ENCODE measurements at regions not wholly inside any gene's neighbourhood (a gene's known extent, or its start where the extent isn't known, plus 50 kb on each side); places are given as distances from the start of the nearest gene placed in this dataset.

- Histone ChIP-seq H3K4me3 (ENCODE audit: low read depth in 2 of 2, low read length in 2 of 2) (no peak overlapping the region), H3K4me1 (ENCODE audit: control insufficient read depth, insufficient read depth, low read length) (no peaks in the 10 kb centered on the region), H3K9me3 (ENCODE audit: control insufficient read depth, insufficient read depth, low read depth, low read length) (no peaks in the 10 kb centered on the region), H3K36me3 (ENCODE audit: control insufficient read depth, insufficient read depth, low read length) (no peaks in the 10 kb centered on the region), H3K27ac (ENCODE audit: low read length) (no peak overlapping the region), H3K27me3 (ENCODE audit: control insufficient read depth, insufficient read depth, low read length) (peaks cover 19% of the 10 kb centered on the region)
- CTCF ChIA-PET: no interaction called here
- POLR2A ChIA-PET: no interaction called here
- DNase-seq (ENCODE audit: low read depth, low spot score) (no peak), ATAC-seq (no peak)
- TF ChIP-seq POLR2AphosphoS5 (IDR thresholded peaks at IDR 0.05; ENCODE audit: low read depth, low read length) (no peak), CTCF (IDR thresholded peaks at IDR 0.05) (no peak), TCF7L2 (IDR thresholded peaks at IDR 0.05; ENCODE audit: low read depth, low read length) (no peak), SIN3A (IDR thresholded peaks at IDR 0.05; ENCODE audit: borderline replicate concordance, insufficient read depth, low read depth, low read length) (no peak)
- TF ChIP-seq, protein P1, sequence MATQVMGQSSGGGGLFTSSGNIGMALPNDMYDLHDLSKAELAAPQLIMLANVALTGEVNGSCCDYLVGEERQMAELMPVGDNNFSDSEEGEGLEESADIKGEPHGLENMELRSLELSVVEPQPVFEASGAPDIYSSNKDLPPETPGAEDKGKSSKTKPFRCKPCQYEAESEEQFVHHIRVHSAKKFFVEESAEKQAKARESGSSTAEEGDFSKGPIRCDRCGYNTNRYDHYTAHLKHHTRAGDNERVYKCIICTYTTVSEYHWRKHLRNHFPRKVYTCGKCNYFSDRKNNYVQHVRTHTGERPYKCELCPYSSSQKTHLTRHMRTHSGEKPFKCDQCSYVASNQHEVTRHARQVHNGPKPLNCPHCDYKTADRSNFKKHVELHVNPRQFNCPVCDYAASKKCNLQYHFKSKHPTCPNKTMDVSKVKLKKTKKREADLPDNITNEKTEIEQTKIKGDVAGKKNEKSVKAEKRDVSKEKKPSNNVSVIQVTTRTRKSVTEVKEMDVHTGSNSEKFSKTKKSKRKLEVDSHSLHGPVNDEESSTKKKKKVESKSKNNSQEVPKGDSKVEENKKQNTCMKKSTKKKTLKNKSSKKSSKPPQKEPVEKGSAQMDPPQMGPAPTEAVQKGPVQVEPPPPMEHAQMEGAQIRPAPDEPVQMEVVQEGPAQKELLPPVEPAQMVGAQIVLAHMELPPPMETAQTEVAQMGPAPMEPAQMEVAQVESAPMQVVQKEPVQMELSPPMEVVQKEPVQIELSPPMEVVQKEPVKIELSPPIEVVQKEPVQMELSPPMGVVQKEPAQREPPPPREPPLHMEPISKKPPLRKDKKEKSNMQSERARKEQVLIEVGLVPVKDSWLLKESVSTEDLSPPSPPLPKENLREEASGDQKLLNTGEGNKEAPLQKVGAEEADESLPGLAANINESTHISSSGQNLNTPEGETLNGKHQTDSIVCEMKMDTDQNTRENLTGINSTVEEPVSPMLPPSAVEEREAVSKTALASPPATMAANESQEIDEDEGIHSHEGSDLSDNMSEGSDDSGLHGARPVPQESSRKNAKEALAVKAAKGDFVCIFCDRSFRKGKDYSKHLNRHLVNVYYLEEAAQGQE (IDR thresholded peaks at IDR 0.05; ENCODE audit: insufficient read depth in 1 of 2, low read depth in 2 of 2, low read length in 1 of 2): no peak
- no TSS peak for BruUV-seq (replicated peaks)
- intact Hi-C loops (cut with micrococcal nuclease; ENCODE audit: unreplicated experiment): no loop called here
- in situ Hi-C loops (cut with HindIII; ENCODE audit: low pct_unique_long_range_greater_than_20kb, low sequenced_read_pairs): no loop called here
Observed at GRCh38 chr2:148570989-148571388, 73.6 kb upstream of the EPC2 start.

GRCh38 chr2:148577845-148578492, 66.6 kb upstream of the EPC2 start:
- ATAC-seq (no peak), DNase-seq (ENCODE audit: low read depth, low spot score) (no peak)
- peaks cover 32% of the 10 kb centered on the region for H3K27me3 ChIP-seq (ENCODE audit: control insufficient read depth, insufficient read depth, low read length)
- ChIA-PET CTCF (no interaction called here), POLR2A (interaction anchor here (0.5 kb wide), 1 partner anchor 26 kb away, joined by 7 read pairs; no protein-coding TSS in a partner anchor)
- in situ Hi-C loops (cut with HindIII; ENCODE audit: low pct_unique_long_range_greater_than_20kb, low sequenced_read_pairs) (no loop called here), intact Hi-C loops (cut with micrococcal nuclease; ENCODE audit: unreplicated experiment) (no loop called here)
- H3K36me3 ChIP-seq (ENCODE audit: control insufficient read depth, insufficient read depth, low read length): no peaks in the 10 kb centered on the region
- H3K27ac ChIP-seq (ENCODE audit: low read length): no peak overlapping the region
- BruUV-seq (replicated peaks): no TSS peak
- no peaks in the 10 kb centered on the region for H3K9me3 ChIP-seq (ENCODE audit: control insufficient read depth, insufficient read depth, low read depth, low read length)
- TF ChIP-seq TCF7L2 (IDR thresholded peaks at IDR 0.05; ENCODE audit: low read depth, low read length) (no peak), SIN3A (IDR thresholded peaks at IDR 0.05; ENCODE audit: borderline replicate concordance, insufficient read depth, low read depth, low read length) (no peak), POLR2AphosphoS5 (IDR thresholded peaks at IDR 0.05; ENCODE audit: low read depth, low read length) (no peak), CTCF (IDR thresholded peaks at IDR 0.05) (no peak)
- TF ChIP-seq, protein P1 (IDR thresholded peaks at IDR 0.05; ENCODE audit: insufficient read depth in 1 of 2, low read depth in 2 of 2, low read length in 1 of 2): no peak
- no peaks in the 10 kb centered on the region for H3K4me1 ChIP-seq (ENCODE audit: control insufficient read depth, insufficient read depth, low read length)
- H3K4me3 ChIP-seq (ENCODE audit: low read depth in 2 of 2, low read length in 2 of 2): no peak overlapping the region

Data from Panc1 (cell line).